IPS-20b (cell line): ENCODE measurements at regions not wholly inside any gene's neighbourhood (a gene's known extent, or its start where the extent isn't known, plus 50 kb on each side); places are given as distances from the start of the nearest gene placed in this dataset.

ENCODE experiments used
- H3K27ac ChIP-seq: one replicate; pipeline ENCODE4 v1.5.1; 2013; ENCODE audit warnings: low read length
- H3K27me3 ChIP-seq: 2 replicates; pipeline ENCODE4 v1.6.1; 2013; ENCODE audit warnings: mild to moderate bottlenecking, low read length, inconsistent platforms; ENCODE audit not compliant: insufficient read depth
- H3K36me3 ChIP-seq: 2 replicates; pipeline ENCODE4 v1.6.1; 2013; ENCODE audit warnings: low read depth, mild to moderate bottlenecking, inconsistent platforms, low read length, moderate library complexity; ENCODE audit not compliant: insufficient read depth
- H3K4me1 ChIP-seq: 2 replicates; pipeline ENCODE4 v1.6.1; 2013; ENCODE audit warnings: mild to moderate bottlenecking, control low read depth, inconsistent platforms, low read length, moderate library complexity; ENCODE audit not compliant: insufficient read depth
- H3K4me3 ChIP-seq: 2 replicates; pipeline ENCODE4 v1.5.1; 2013; ENCODE audit warnings: mild to moderate bottlenecking, low read length, inconsistent platforms
- H3K9ac ChIP-seq: 2 replicates; pipeline ENCODE4 v1.6.1; 2013; ENCODE audit warnings: low read depth, mild to moderate bottlenecking, inconsistent platforms, low read length, moderate library complexity
- H3K9me3 ChIP-seq: 2 replicates; pipeline ENCODE4 v1.6.1; 2013; ENCODE audit warnings: mild to moderate bottlenecking, low read depth, low read length, inconsistent platforms; ENCODE audit not compliant: insufficient read depth

DNA sequence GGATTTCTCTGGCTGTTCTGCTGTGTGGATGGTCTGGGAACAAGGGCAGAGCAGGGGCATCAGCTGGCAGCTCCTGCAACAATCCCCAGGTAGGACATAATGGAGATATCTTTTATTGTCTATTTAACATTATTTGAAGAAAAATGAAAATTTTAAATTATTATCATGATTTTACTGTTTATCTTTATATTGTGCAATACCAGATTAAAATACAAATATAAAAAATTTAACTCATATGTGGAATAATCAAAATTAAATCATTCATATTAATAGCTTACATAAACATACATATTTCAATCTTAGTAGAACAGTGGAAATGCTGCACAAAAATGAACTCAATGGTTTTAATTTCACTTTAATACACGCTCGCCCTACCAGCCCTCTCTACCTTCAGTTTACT, 70.6 kb upstream of the FAM110C start:
- Histone ChIP-seq H3K4me3 (no peak overlapping the region), H3K9me3 (no peaks in the 10 kb centered on the region), H3K9ac (no peak overlapping the region), H3K36me3 (no peaks in the 10 kb centered on the region), H3K4me1 (0 out of 2 replicates have a peak, but pooled peaks cover 5% of the 10 kb centered on the region), H3K27me3 (no peaks in the 10 kb centered on the region), H3K27ac (no peak overlapping the region)

GRCh38 chr2:115303-115702, 69.0 kb upstream of the FAM110C start:
- no peak overlapping the region for H3K27ac ChIP-seq
- H3K4me3 ChIP-seq: no peak overlapping the region
- no peaks in the 10 kb centered on the region for H3K27me3 ChIP-seq
- no peak overlapping the region for H3K9ac ChIP-seq
- H3K36me3 ChIP-seq: no peaks in the 10 kb centered on the region
- H3K9me3 ChIP-seq: no peaks in the 10 kb centered on the region
- 0 out of 2 replicates have a peak, but pooled peaks cover 5% of the 10 kb centered on the region for H3K4me1 ChIP-seq

GRCh38 chr2:114616-115015, 68.3 kb upstream of the FAM110C start:
- H3K36me3 ChIP-seq: no peaks in the 10 kb centered on the region

DNA sequence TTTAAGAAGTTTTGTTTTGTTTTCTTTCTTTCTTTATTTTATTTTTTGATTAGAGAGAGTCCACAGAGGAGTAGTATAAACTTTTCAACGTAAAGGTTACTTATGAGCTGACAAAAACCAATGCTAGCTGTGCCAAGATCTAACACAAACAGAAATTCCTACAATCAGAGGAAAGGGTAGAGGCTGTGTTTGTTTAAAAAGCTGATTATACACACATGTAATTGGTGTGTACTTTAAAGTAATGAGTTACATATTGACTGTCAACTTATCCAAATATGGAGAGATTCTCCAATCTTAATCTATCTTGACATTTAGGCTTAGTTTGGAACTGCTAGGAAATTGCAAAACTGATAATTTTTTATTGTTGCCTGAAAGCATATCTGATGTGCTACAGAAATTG, 63.7 kb upstream of the FAM110C start:
- H3K36me3 ChIP-seq: no peaks in the 10 kb centered on the region
- no peak overlapping the region for H3K9ac ChIP-seq
- no peaks in the 10 kb centered on the region for H3K4me1 ChIP-seq
- no peak overlapping the region for H3K27ac ChIP-seq
- no peak overlapping the region for H3K4me3 ChIP-seq
- no peaks in the 10 kb centered on the region for H3K27me3 ChIP-seq
- peaks cover 2% of the 10 kb centered on the region; the same call in 1 of the 2 replicates for H3K9me3 ChIP-seq

More at GRCh38 chr2:114616-115015, 68.3 kb upstream of the FAM110C start:
- no peaks in the 10 kb centered on the region for H3K9me3 ChIP-seq
- H3K4me3 ChIP-seq: no peak overlapping the region
- no peak overlapping the region for H3K9ac ChIP-seq
- 0 out of 2 replicates have a peak, but pooled peaks cover 5% of the 10 kb centered on the region for H3K4me1 ChIP-seq
- no peaks in the 10 kb centered on the region for H3K27me3 ChIP-seq
- no peak overlapping the region for H3K27ac ChIP-seq

DNA sequence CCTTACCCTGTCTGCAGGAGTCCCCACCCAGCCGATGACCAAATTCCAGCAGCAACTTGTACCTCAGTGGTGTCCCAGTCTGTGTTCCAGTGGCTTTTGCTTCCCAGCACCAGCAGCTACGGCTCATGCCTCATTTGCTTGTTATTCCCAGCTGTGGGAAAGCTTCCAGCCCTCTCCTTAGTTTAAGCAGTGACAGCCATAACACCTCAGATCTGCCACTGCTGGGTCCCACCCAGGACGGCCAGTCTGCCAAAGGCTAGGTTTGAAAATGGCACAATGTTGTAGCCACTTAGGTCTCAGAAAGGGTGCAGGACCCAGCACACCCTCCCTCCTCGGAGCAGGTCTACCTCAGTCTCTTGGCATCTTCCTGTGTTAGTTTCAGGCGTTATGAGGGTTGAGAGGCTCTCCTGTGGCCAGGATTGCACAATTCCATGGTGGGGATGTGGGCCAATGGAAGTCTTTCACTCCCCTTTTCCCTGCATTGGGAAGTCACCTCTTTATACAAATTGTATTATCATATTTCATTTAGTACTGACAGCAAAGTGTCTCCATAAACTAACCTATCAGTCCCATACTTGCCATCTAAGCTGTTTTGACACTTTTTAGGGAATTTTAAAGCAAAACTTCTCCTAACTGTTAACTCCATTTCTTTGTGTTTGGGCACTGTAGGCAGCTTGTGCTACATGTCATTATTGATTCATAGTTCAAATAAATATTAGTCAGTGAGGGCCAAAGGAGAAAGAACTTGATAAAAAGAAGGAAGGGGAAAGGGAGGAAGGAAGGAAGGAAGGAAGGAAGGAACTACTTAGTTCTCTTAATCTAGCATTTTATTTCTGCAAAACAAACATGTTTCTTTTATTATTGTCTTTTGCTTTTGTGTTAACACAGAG, 62.9 kb upstream of the FAM110C start:
- no peak overlapping the region for H3K9ac ChIP-seq
- no peak overlapping the region for H3K4me3 ChIP-seq
- no peak overlapping the region for H3K27ac ChIP-seq
- peaks cover 5% of the 10 kb centered on the region; the same call in 1 of the 2 replicates for H3K9me3 ChIP-seq
- no peaks in the 10 kb centered on the region for H3K27me3 ChIP-seq
- H3K36me3 ChIP-seq: no peaks in the 10 kb centered on the region
- H3K4me1 ChIP-seq: no peaks in the 10 kb centered on the region

- Histone ChIP-seq H3K27me3 (no peaks in the 10 kb centered on the region), H3K36me3 (no peaks in the 10 kb centered on the region), H3K9ac (no peak overlapping the region), H3K4me1 (no peaks in the 10 kb centered on the region), H3K9me3 (0 out of 2 replicates have a peak, but pooled peaks cover 5% of the 10 kb centered on the region), H3K27ac (no peak overlapping the region), H3K4me3 (no peak overlapping the region)
Measured at GRCh38 chr2:101016-101415, 54.7 kb upstream of the FAM110C start.
